HEK293T (cell line): ENCODE measurements at regions not wholly inside any gene's neighbourhood (a gene's known extent, or its start where the extent isn't known, plus 50 kb on each side); places are given as distances from the start of the nearest gene placed in this dataset.

Source experiments
- BHLHE40 ChIP-seq: fragments of 450-650 bp; IDR thresholded peaks from 2 replicates; pipeline ENCODE4 v1.6.1; 2016; ENCODE audit warnings: mild to moderate bottlenecking, moderate library complexity, borderline replicate concordance
- FOXK2 ChIP-seq: fragments of 450-650 bp; IDR thresholded peaks from 2 replicates; pipeline ENCODE4 v1.6.1; 2016; ENCODE audit warnings: mild to moderate bottlenecking
- HDGF ChIP-seq: fragments of 450-650 bp; IDR thresholded peaks from 2 replicates; pipeline ENCODE4 v1.6.1; 2017; ENCODE audit warnings: antibody characterized with exemption, borderline replicate concordance
- NFRKB ChIP-seq: fragments of 450-650 bp; IDR thresholded peaks from 2 replicates; pipeline ENCODE4 v1.6.1; 2016; ENCODE audit warnings: mild to moderate bottlenecking, moderate library complexity
- SP1 ChIP-seq: fragments of 450-650 bp; IDR thresholded peaks from 2 replicates; pipeline ENCODE4 v1.6.1; 2017
- SUZ12 ChIP-seq: fragments of 450-650 bp; IDR thresholded peaks from 2 replicates; pipeline ENCODE4 v1.6.1; 2016; ENCODE audit warnings: mild to moderate bottlenecking
- ZNF384 ChIP-seq: fragments of 450-650 bp; IDR thresholded peaks from 2 replicates; pipeline ENCODE4 v1.6.1; 2016

GRCh38 chr5:156006026-156006647 lies 320.8 kb upstream of the SGCD start:
- TF ChIP-seq SUZ12 (no peak), NFRKB (no peak), ZNF384 (no peak), SP1 (no peak), BHLHE40 (no peak), FOXK2 (no peak), HDGF (no peak)
